Mesothelial cell of epicardium (in vitro differentiated cells): ENCODE measurements at regions not wholly inside any gene's neighbourhood (a gene's known extent, or its start where the extent isn't known, plus 50 kb on each side); places are given as distances from the start of the nearest gene placed in this dataset.

Experiments
- DNase-seq, 2 experiments: peaks; one replicate each; pipeline ENCODE4 v3.0.0; 2021; ENCODE audit warnings: low spot score in 2 of 2; ENCODE audit not compliant: unreplicated experiment in 2 of 2
- H3K27ac Mint-ChIP-seq: 2 replicates; pipeline ENCODE4 v1.8.0; 2021; ENCODE audit warnings: mixed read lengths
- H3K27me3 Mint-ChIP-seq: 2 replicates; pipeline ENCODE4 v1.8.0; 2021; ENCODE audit warnings: low read depth, mixed read lengths
- H3K36me3 Mint-ChIP-seq: 2 replicates; pipeline ENCODE4 v1.8.0; 2021; ENCODE audit warnings: mixed read lengths
- H3K4me1 Mint-ChIP-seq: 2 replicates; pipeline ENCODE4 v1.8.0; 2021; ENCODE audit warnings: mixed read lengths
- H3K4me3 Mint-ChIP-seq: 2 replicates; pipeline ENCODE4 v1.8.0; 2021; ENCODE audit warnings: mild to moderate bottlenecking, moderate library complexity, mixed read lengths
- H3K9me3 Mint-ChIP-seq: 2 replicates; pipeline ENCODE4 v1.8.0; 2021; ENCODE audit warnings: mixed read lengths
- TF ChIP-seq, protein P1 (sequence below): fragments of 200-600 bp; sonication (generic); IDR thresholded peaks from one replicate; pipeline ENCODE4 v1.5.0; 2021; ENCODE audit warnings: antibody characterized with exemption; ENCODE audit not compliant: unreplicated experiment

DNA sequence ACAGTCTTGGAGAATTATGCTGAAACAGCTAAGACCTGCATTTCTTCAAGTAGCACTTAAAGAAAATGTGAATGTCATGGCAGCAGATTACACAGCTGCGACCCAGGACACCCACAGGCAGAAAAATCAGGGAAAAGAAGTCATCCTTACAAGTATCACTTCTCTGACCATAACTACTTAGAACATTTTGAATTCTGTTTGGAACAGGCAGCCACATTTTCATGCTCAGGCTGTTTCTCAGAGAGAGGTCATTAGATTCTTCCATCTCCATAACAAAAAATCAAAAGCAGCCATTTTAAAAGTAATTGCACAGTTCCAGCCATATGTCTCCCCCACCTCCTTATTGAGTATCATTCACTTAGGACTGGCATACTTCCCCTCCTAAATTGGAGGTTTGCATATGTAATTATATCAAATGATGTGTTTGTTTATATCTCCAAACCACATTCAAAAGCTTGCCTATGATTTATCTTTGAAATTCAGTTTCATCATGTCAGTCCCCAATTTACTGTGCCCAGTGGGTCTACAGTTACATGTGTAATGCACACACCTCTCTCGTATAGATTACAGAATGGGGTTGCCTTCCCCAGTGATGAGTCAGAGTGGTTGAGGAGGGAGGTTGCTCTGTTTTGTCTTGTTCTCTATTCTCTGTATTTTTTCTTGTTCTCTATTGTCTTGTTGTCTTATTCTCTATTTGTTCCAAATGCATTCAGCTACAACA, 276.5 kb upstream of the MTNR1B start:
- H3K36me3 Mint-ChIP-seq = no peaks in the 10 kb centered on the region
- no peak overlapping the region for H3K27ac Mint-ChIP-seq

DNA sequence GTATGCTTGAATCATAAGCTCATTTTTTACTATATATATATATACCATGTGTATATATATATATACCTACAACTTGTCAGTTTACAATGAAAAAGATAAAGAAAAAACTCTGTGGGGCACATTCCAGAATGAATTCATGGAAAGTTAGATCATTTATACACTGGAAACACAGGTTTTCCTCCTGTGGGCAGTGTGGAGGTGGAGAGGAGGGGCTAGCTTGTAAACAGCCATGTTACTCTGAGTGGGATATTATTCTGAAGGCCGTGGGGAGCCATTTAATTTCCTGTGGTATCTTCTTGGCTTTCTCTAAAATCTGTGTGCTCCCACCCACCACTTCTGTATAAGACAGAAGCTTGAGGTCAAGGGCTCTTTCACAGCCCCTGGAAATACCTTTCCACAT, 273.4 kb upstream of the MTNR1B start:
- H3K4me3 Mint-ChIP-seq = no peak overlapping the region
- TF ChIP-seq, protein P1, sequence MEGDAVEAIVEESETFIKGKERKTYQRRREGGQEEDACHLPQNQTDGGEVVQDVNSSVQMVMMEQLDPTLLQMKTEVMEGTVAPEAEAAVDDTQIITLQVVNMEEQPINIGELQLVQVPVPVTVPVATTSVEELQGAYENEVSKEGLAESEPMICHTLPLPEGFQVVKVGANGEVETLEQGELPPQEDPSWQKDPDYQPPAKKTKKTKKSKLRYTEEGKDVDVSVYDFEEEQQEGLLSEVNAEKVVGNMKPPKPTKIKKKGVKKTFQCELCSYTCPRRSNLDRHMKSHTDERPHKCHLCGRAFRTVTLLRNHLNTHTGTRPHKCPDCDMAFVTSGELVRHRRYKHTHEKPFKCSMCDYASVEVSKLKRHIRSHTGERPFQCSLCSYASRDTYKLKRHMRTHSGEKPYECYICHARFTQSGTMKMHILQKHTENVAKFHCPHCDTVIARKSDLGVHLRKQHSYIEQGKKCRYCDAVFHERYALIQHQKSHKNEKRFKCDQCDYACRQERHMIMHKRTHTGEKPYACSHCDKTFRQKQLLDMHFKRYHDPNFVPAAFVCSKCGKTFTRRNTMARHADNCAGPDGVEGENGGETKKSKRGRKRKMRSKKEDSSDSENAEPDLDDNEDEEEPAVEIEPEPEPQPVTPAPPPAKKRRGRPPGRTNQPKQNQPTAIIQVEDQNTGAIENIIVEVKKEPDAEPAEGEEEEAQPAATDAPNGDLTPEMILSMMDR = no peak
- peak overlapping the region; percentile 85 for H3K27ac Mint-ChIP-seq
- no peak for DNase-seq
- H3K9me3 Mint-ChIP-seq = no peaks in the 10 kb centered on the region
- no peaks in the 10 kb centered on the region for H3K36me3 Mint-ChIP-seq
- H3K4me1 Mint-ChIP-seq = peaks cover 34% of the 10 kb centered on the region
- peaks cover 17% of the 10 kb centered on the region for H3K27me3 Mint-ChIP-seq

More for the DNA sequence above, 276.5 kb upstream of the MTNR1B start:
- DNase-seq = no peak
- Mint-ChIP-seq H3K9me3 (no peaks in the 10 kb centered on the region), H3K4me3 (no peak overlapping the region), H3K4me1 (peaks cover 31% of the 10 kb centered on the region), H3K27me3 (peaks cover 18% of the 10 kb centered on the region)
- TF ChIP-seq, protein P1 = no peak

DNA sequence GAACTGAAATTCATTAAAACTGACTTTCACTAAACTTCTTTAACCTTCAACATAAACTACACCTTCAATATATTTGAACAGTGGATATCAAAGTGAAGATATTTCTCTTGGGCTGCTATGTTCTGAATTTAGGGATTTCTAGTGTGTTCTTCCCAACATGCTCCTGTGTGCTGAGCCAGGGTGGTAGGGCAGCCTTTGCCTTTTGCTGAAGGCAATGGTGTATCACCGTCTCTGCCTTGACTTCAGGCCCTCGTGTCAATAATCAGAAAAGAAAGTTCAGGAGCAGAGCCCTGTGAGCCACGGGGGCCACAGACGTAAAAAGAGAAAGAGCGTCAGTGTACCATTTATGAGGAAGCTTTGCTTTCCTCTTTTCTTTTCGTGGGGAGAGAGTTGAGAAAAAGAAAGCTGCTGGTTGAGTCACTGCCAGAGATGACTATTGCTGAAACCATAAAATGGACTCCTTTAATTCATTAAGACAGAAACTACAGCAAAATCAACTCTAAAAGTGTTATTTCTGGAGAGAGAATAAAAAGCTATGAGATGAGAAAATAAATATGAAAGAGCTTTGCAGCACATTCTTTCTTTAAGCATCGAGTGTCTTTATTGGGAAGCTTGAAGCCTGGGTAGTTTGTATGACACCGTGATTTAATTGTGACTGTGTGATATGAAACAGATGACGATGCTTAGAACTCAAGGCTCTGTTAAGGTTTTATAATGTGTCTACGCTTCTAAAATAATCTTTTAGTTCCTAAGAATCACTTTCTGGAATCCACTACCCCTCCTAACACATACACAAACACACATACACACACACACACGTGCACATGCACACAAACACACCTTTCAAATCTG, 271.8 kb upstream of the MTNR1B start:
- TF ChIP-seq, protein P1 = no peak
- H3K36me3 Mint-ChIP-seq = no peaks in the 10 kb centered on the region
- H3K27me3 Mint-ChIP-seq = peaks cover 22% of the 10 kb centered on the region
- peaks cover 38% of the 10 kb centered on the region for H3K4me1 Mint-ChIP-seq
- no peaks in the 10 kb centered on the region for H3K9me3 Mint-ChIP-seq
- H3K27ac Mint-ChIP-seq = no peak overlapping the region
- DNase-seq = no peak
- H3K4me3 Mint-ChIP-seq = peak overlapping the region; percentile 27

DNA sequence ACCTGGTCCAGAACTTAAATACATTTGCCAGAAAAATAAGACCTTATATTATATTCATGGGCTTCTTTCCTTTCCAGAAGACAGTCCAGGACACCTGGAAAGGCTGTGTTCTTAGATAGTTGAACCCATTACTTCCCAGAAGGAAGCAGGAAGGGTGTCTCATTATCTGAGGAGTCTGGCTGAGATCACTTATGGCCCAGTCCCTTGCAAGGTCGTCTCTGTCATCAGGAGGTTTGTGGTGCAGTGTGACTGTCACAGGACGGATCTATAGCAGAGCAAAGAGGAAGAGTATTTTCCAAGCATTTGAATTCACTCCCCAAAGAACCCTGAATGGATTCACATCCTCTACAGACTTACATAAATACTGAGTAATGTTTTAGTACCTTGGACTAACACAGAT, 270.7 kb upstream of the MTNR1B start:
- no peaks in the 10 kb centered on the region for H3K36me3 Mint-ChIP-seq
- TF ChIP-seq, protein P1 = no peak
- DNase-seq = no peak
- peaks cover 17% of the 10 kb centered on the region for H3K27me3 Mint-ChIP-seq
- H3K27ac Mint-ChIP-seq = no peak overlapping the region
- H3K4me3 Mint-ChIP-seq = no peak overlapping the region
- peaks cover 39% of the 10 kb centered on the region for H3K4me1 Mint-ChIP-seq
- no peaks in the 10 kb centered on the region for H3K9me3 Mint-ChIP-seq

DNA sequence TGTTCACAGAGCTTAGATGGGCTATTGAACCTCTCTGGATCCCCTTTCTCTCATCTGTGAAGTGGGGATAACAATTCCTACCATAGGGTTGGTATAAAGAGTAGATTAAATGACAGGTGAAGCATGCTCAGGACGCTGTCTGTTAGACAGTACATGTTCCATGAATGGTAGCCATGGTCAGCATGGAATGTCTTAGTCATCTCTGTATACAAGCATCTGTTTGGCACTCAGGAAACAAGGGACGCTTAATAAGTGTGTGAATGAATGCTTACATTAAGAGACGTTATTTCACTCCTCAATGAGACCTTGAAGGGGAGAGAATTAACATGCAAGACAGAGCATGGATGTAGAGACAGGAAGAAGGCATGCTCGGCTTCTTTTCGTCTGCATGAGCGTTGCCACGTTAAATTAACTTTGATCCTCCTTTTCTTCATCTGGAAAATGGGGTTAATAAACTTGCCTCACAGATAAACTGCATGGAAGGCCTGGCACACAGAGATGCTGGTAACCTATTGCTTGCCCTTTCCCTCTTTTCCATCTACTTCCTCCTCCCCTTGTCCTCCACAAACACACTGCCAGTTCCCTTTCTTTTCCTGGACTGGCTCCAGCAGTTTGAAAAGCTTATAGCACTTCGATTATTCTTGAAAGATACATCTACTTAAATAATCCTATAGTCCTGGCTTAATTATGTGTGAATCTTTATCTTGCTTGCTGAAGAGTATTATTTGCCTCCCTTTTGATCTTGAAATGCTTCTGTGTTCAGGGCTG, 267.2 kb upstream of the MTNR1B start:
- Mint-ChIP-seq H3K27ac (no peak overlapping the region), H3K36me3 (peaks cover 5% of the 10 kb centered on the region), H3K9me3 (peaks cover 8% of the 10 kb centered on the region), H3K27me3 (peaks cover 10% of the 10 kb centered on the region), H3K4me1 (peaks cover 26% of the 10 kb centered on the region), H3K4me3 (no peak overlapping the region)
- DNase-seq = no peak
- TF ChIP-seq, protein P1 = no peak
